Tibial artery (tissue), 4 donors: ENCODE measurements at regions not wholly inside any gene's neighbourhood (a gene's known extent, or its start where the extent isn't known, plus 50 kb on each side); places are given as distances from the start of the nearest gene placed in this dataset.

Source experiments
- DNase-seq, 2 donors: peaks; one replicate each; pipeline ENCODE4 v3.0.0-alpha.2; 2019
- H3K27ac ChIP-seq, 2 donors: fragments of 200-600 bp; sonication (generic) in 1 of 2; 1 replicate in 1 of 2; 2 replicates in 1 of 2; pipeline ENCODE4 v1.5.1; 2018 to 2019; ENCODE audit warnings: mild to moderate bottlenecking in 1 of 2
- H3K27me3 ChIP-seq, 2 donors: fragments of 200-600 bp; sonication (generic) in 1 of 2; one replicate each; pipeline versions ENCODE4 v1.5.1 to v1.6.0; 2016 to 2019
- H3K36me3 ChIP-seq, 3 donors: fragments of 200-600 bp; sonication (generic) in 2 of 3; one replicate each; pipeline ENCODE4 v1.5.1; 2016 to 2019; ENCODE audit warnings: mild to moderate bottlenecking in 2 of 3
- H3K4me1 ChIP-seq, 4 donors: fragments of 200-600 bp; sonication (generic) in 2 of 4; 1 replicate in 3 of 4; 2 replicates in 1 of 4; pipeline ENCODE4 v1.5.1; 2016 to 2019
- H3K4me3 ChIP-seq, 2 donors: fragments of 200-600 bp; sonication (generic) in 1 of 2; 1 replicate in 1 of 2; 2 replicates in 1 of 2; pipeline ENCODE4 v1.5.1; 2018 to 2019; ENCODE audit warnings: mild to moderate bottlenecking in 2 of 2
- H3K9me3 ChIP-seq, 3 donors: fragments of 200-600 bp; sonication (generic) in 1 of 3; one replicate each; pipeline ENCODE4 v1.5.1; 2016 to 2019
- CTCF ChIP-seq, 2 experiments: fragments of 200-600 bp in 1 of 2; fragments of 450-650 bp in 1 of 2; IDR thresholded peaks; one replicate each; pipeline ENCODE4 v1.5.1; 2017 to 2019; ENCODE audit warnings: antibody characterized with exemption in 2 of 2, mild to moderate bottlenecking in 1 of 2, moderate library complexity in 1 of 2
- intact Hi-C: fragments of 100-400 bp; cut with DNase I; formaldehyde crosslinking; loops from one replicate; pipeline ENCODE4 v1.15.0; 2023; ENCODE audit warnings: low total_unique reads

GRCh38 chr4:54414545-54414944, 185.5 kb downstream of the PDGFRA start:
- intact Hi-C loops, result no loop called here
- Histone ChIP-seq H3K4me1 (peaks cover 0 to under 1% (median 0%) of the 10 kb centered on the region in 4 donors), H3K36me3 (no peaks in the 10 kb centered on the region), H3K27ac (no peak overlapping the region), H3K27me3 (no peaks in the 10 kb centered on the region), H3K9me3 (peaks cover 0 to 4% (median 0%) of the 10 kb centered on the region in 3 donors), H3K4me3 (no peak overlapping the region)
- no peak for TF ChIP-seq CTCF (IDR thresholded peaks at IDR 0.05)
- DNase-seq, result no peak

GRCh38 chr4:54417476-54417875, 188.4 kb downstream of the PDGFRA start:
- no peak overlapping the region for H3K4me3 ChIP-seq
- peaks cover 0 to 5% (median 4%) of the 10 kb centered on the region in 3 donors for H3K9me3 ChIP-seq
- no peaks in the 10 kb centered on the region for H3K4me1 ChIP-seq
- no peak for TF ChIP-seq CTCF (IDR thresholded peaks at IDR 0.05)
- DNase-seq, result no peak
- H3K27ac ChIP-seq, result no peak overlapping the region
- H3K27me3 ChIP-seq, result no peaks in the 10 kb centered on the region
- intact Hi-C loops, result no loop called here
- H3K36me3 ChIP-seq, result no peaks in the 10 kb centered on the region

GRCh38 chr4:54418468-54418867, 189.4 kb downstream of the PDGFRA start:
- Histone ChIP-seq H3K36me3 (no peaks in the 10 kb centered on the region), H3K4me1 (no peaks in the 10 kb centered on the region), H3K27me3 (no peaks in the 10 kb centered on the region), H3K9me3 (peaks cover 0 to 5% (median 4%) of the 10 kb centered on the region in 3 donors), H3K4me3 (no peak overlapping the region), H3K27ac (no peak overlapping the region)
- intact Hi-C loops, result no loop called here
- DNase-seq, result no peak
- no peak for TF ChIP-seq CTCF (IDR thresholded peaks at IDR 0.05)

- Histone ChIP-seq H3K9me3 (peaks cover 0 to 5% (median 0%) of the 10 kb centered on the region in 3 donors), H3K36me3 (no peaks in the 10 kb centered on the region), H3K4me1 (no peaks in the 10 kb centered on the region), H3K4me3 (no peak overlapping the region), H3K27me3 (no peaks in the 10 kb centered on the region), H3K27ac (no peak overlapping the region)
- DNase-seq, result no peak
- intact Hi-C loops, result no loop called here
- no peak for TF ChIP-seq CTCF (IDR thresholded peaks at IDR 0.05)
Observed at GRCh38 chr4:54423066-54423465, 194.0 kb downstream of the PDGFRA start.

- Histone ChIP-seq H3K36me3 (no peaks in the 10 kb centered on the region), H3K4me3 (no peak overlapping the region), H3K9me3 (no peaks in the 10 kb centered on the region), H3K4me1 (no peaks in the 10 kb centered on the region), H3K27ac (no peak overlapping the region), H3K27me3 (peaks cover 0 to 3% of the 10 kb centered on the region in 2 donors)
- intact Hi-C loops, result no loop called here
- no peak for TF ChIP-seq CTCF (IDR thresholded peaks at IDR 0.05)
- no peak for DNase-seq
Observed at GRCh38 chr4:54427826-54428225, 198.7 kb downstream of the PDGFRA start.

- Histone ChIP-seq H3K4me1 (no peaks in the 10 kb centered on the region), H3K36me3 (no peaks in the 10 kb centered on the region), H3K27me3 (peaks cover 0 to 5% of the 10 kb centered on the region in 2 donors), H3K9me3 (no peaks in the 10 kb centered on the region), H3K4me3 (no peak overlapping the region), H3K27ac (no peak overlapping the region)
- no peak for DNase-seq
- intact Hi-C loops, result no loop called here
- no peak for TF ChIP-seq CTCF (IDR thresholded peaks at IDR 0.05)
Observed at GRCh38 chr4:54428940-54429339, 199.8 kb downstream of the PDGFRA start.
